Suprapubic skin (tissue), 4 donors: ENCODE measurements at regions not wholly inside any gene's neighbourhood (a gene's known extent, or its start where the extent isn't known, plus 50 kb on each side); places are given as distances from the start of the nearest gene placed in this dataset.

ENCODE experiments used
- EP300 ChIP-seq: sonication (generic); formaldehyde crosslinking; IDR thresholded peaks from one replicate; pipeline ENCODE4 v1.6.1; 2017; ENCODE audit warnings: antibody characterized with exemption
- POLR2A ChIP-seq, 2 donors: fragments of 450-650 bp; IDR thresholded peaks; one replicate each; pipeline ENCODE4 v1.6.1; 2017; ENCODE audit warnings: antibody characterized with exemption in 2 of 2, mild to moderate bottlenecking in 2 of 2, moderate library complexity in 2 of 2
- POLR2AphosphoS5 ChIP-seq, 3 donors: sonication (generic); formaldehyde crosslinking; IDR thresholded peaks; one replicate each; pipeline ENCODE4 v1.6.1; 2017; ENCODE audit warnings: antibody characterized with exemption in 3 of 3
- TF ChIP-seq, protein P1 (sequence below), 2 donors: fragments of 200-600 bp in 1 of 2; fragments of 450-650 bp in 1 of 2; sonication (generic) in 1 of 2; IDR thresholded peaks; one replicate each; pipeline ENCODE4 v1.5.1; 2016 to 2019; ENCODE audit warnings: antibody characterized with exemption in 2 of 2, mild to moderate bottlenecking in 1 of 2, moderate library complexity in 1 of 2

- no peak for TF ChIP-seq POLR2A (IDR thresholded peaks at IDR 0.05)
- TF ChIP-seq, protein P1, sequence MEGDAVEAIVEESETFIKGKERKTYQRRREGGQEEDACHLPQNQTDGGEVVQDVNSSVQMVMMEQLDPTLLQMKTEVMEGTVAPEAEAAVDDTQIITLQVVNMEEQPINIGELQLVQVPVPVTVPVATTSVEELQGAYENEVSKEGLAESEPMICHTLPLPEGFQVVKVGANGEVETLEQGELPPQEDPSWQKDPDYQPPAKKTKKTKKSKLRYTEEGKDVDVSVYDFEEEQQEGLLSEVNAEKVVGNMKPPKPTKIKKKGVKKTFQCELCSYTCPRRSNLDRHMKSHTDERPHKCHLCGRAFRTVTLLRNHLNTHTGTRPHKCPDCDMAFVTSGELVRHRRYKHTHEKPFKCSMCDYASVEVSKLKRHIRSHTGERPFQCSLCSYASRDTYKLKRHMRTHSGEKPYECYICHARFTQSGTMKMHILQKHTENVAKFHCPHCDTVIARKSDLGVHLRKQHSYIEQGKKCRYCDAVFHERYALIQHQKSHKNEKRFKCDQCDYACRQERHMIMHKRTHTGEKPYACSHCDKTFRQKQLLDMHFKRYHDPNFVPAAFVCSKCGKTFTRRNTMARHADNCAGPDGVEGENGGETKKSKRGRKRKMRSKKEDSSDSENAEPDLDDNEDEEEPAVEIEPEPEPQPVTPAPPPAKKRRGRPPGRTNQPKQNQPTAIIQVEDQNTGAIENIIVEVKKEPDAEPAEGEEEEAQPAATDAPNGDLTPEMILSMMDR (IDR thresholded peaks at IDR 0.05), result no peak
- no peak for TF ChIP-seq POLR2AphosphoS5 (IDR thresholded peaks at IDR 0.05)
- no peak for TF ChIP-seq EP300
These were observed 266.1 kb downstream of the ZSWIM6 start for GRCh38 chr5:61598126-61598525.
